HG03045 (cell line): ENCODE measurements at regions not wholly inside any gene's neighbourhood (a gene's known extent, or its start where the extent isn't known, plus 50 kb on each side); places are given as distances from the start of the nearest gene placed in this dataset.

ENCODE experiments used
- ATAC-seq: cut with Tn5 transposase; IDR thresholded peaks from one replicate; pipeline ENCODE4 v1.9.1; 2021; ENCODE audit warnings: mild to moderate bottlenecking, moderate library complexity; ENCODE audit not compliant: unreplicated experiment

GRCh38 chr6:19972221-19972620 is 135.1 kb downstream of the ID4 start:
- ATAC-seq = no peak

GRCh38 chr6:19976411-19977129 is 139.4 kb downstream of the ID4 start:
- no peak for ATAC-seq

GRCh38 chr6:19979059-19979458 is 141.9 kb downstream of the ID4 start:
- no peak for ATAC-seq

GRCh38 chr6:19979986-19980385 is 142.8 kb downstream of the ID4 start:
- no peak for ATAC-seq

- ATAC-seq = no peak
Observed at GRCh38 chr6:19983374-19983773, 146.2 kb downstream of the ID4 start.

GRCh38 chr6:19986691-19987438 is 149.7 kb downstream of the ID4 start:
- no peak for ATAC-seq

GRCh38 chr6:19988555-19988954 is 151.4 kb downstream of the ID4 start:
- ATAC-seq = no peak

GRCh38 chr6:19991176-19991575 is 154.0 kb downstream of the ID4 start:
- no peak for ATAC-seq

- ATAC-seq = no peak
Observed at GRCh38 chr6:19994909-19995308, 157.7 kb downstream of the ID4 start.

GRCh38 chr6:19995575-19996257 is 158.5 kb downstream of the ID4 start:
- ATAC-seq = no peak

GRCh38 chr6:19997104-19997503 is 159.9 kb downstream of the ID4 start:
- ATAC-seq = no peak

GRCh38 chr6:19998541-19998940 is 161.4 kb downstream of the ID4 start:
- ATAC-seq = no peak

GRCh38 chr6:19999319-20000191 is 162.4 kb downstream of the ID4 start:
- ATAC-seq = no peak

GRCh38 chr6:20001286-20001685 is 164.1 kb downstream of the ID4 start:
- no peak for ATAC-seq

GRCh38 chr6:20006037-20006436 is 168.9 kb downstream of the ID4 start:
- no peak for ATAC-seq

- ATAC-seq = no peak
Observed at GRCh38 chr6:20008131-20008530, 171.0 kb downstream of the ID4 start.

GRCh38 chr6:20013066-20013861 is 176.1 kb downstream of the ID4 start:
- ATAC-seq = no peak

- ATAC-seq = no peak
Observed at GRCh38 chr6:20014508-20014907, 177.3 kb downstream of the ID4 start.

- ATAC-seq = no peak
Observed at GRCh38 chr6:20020526-20020925, 183.4 kb downstream of the ID4 start.

- ATAC-seq = no peak
Observed at GRCh38 chr6:20021795-20022194, 184.6 kb downstream of the ID4 start.
